ENCODE measurements at regions not wholly inside any gene's neighbourhood (a gene's known extent, or its start where the extent isn't known, plus 50 kb on each side); places are given as distances from the start of the nearest gene placed in this dataset.
"Not testable (repeated sequence)": the region's sequence is repeated elsewhere in the genome, so short reads cannot be mapped to it uniquely, and the experiment has no call there.

DNA sequence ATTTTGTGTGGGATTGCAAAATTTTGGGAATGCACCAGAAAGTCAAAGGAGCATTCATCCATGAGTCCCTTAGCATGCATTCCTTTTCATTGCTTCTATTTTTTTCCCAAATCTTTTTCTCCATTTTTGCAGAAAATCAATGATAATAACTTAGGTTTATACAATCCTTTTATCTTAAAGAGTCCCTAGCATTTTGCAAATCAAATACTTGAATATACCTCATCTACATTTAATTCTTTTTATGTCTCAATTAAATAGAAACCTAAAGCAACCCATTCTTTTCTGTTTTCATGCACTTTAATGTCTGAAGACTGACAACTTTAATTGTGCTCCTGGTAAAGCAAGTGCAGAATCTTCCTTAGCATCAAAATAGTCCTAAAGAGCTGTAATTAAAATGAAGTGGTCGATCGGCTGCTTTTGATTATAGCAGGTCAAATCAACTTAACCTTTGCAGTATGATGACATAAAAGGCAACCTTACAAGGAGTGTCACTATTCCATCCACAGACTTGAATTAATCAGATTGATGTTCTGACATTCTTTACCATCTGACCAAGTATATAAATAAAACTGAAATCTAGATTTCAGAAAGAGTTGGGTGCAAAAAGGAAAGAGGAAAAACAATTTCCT lies 168.4 kb downstream of the ALG10B start:
- no peak for DNase-seq

DNA sequence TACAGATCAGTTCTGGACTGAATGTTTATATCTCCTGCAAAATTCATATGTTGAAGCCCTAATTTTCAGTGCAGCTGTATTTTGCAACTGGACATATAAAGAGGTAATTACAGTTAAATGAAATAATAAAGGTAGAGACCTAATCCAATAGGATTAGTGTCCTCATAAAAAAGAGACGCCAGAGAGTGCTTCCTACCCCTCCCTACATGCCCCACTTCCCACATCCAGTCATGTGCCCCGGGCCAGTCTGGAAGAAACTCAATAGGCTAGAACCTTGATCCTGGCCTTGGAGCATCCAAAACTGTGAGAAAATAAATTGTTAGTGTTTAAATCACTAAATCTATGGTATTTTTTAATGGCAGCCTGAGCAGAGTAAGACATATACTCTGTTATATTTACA lies 172.3 kb downstream of the ALG10B start:
- no peak for DNase-seq

GRCh38 chr12:38490073-38490472 lies 173.5 kb downstream of the ALG10B start:
- DNase-seq, result no peak

DNA sequence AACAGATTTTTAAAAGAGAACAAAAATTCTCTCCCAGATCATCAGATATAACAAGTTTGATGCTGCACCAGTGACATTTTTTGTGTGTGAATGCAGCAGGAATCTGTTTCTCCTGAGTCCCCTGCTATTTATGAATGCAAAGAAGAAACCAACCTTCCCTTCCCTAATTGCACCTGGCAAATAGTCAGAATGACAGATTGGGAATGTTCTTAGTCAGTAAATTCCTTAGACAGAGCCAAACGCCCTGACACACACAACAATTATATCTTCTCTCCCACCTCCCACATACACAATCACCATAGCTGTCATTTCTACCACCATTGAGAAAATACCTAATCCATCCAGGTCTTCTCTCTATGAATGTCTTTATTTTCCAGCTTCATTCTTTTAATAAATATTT lies 174.4 kb downstream of the ALG10B start:
- no peak for DNase-seq

GRCh38 chr12:38501481-38501880 lies 184.9 kb downstream of the ALG10B start:
- DNase-seq, result no peak

DNA sequence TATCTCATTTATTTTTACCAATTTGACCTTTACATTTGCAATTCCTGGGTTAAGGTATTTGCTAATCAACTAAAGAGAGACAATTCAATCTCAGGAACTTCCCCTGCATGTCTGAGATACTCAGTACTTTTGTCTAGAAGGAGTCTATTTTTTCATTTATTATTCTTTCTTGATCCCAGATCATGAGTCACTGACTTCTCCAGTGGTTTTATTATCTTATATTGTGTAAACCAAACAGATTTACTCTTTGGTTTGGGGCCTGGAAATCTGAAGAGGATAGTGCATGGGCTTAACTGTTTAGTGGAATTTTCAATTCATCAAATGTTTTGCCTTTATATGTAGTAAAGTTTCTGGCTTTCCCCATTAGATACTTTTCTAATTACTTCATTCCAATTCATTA lies 185.4 kb downstream of the ALG10B start:
- no peak for DNase-seq

GRCh38 chr12:38502415-38502814 lies 185.8 kb downstream of the ALG10B start:
- no peak for DNase-seq

DNA sequence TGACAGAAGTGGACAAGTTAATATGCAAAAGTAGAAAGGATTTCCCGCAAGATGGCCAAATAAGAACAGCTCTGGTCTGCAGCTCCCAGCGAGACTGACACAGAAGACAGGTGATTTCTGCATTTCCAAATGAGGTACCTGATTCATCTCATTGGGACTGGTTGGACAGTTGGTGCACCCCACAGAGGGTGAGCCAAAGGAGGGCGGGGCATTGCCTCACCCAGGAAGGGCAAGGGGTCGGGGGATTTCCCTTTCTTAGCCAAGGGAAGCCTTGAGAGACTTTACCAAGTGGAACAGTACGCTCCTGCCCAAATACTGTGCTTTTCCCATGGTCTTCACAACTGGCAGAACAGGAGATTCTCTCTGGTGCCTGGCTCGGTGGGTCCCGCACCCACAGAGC lies 191.3 kb downstream of the ALG10B start:
- DNase-seq, result no peak

DNA sequence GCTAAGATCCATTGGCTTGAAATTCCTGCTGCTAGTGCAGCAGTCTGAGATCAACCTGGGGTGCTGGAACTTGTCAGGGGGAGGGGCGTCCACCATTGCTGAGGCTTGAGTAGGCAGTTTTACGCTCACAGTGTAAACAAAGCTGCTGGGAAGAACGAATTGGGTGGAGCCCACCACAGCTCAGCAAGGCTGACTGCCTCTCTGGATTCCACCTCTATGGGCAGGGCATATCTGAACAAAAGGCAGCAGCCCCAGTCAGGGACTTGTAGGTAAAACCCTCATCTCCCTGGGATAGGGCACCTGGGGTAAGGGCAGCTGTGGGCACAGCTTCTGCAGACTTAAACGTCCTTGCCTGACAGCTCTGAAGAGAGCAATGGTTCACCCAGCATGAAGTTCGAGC lies 191.7 kb downstream of the ALG10B start:
- no peak for DNase-seq

DNA sequence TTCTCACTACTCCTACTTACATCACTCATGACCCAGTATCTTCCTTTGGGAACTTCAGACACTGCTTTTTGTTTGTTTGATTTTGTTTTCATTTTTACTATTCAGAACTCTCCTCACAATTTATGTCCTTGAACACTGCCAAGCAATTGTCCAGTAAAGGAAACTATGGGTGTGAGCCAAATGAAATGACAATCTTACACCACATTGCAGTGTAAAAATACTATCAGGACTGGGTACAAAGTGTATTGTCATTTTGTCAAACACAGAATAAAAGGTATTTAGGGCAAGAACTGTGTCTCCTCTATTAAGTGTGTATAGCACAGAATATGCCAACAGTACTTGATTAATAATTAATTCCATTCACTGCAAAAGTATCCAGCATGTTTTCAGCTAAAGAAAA lies 199.3 kb downstream of the ALG10B start:
- DNase-seq, result no peak

DNA sequence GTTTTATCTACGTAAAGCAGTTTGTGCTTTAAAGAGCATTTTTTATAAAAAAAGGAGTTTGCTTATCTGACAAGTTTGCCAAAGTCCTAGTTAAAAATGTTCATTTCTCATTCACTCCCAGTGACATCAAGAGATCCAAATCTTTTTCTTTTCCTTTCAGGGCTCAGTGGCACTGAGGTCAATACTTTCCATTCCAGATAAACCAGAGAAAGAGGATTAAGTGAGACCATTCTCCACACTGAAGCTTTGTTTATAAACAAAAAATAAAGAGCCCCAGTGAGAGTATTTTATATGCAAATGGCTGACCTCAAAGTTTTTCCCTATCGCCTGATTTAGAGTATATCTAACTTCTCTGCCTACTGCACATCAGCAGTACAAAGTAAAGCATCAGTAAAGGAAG lies 199.8 kb downstream of the ALG10B start:
- DNase-seq, result no peak

DNA sequence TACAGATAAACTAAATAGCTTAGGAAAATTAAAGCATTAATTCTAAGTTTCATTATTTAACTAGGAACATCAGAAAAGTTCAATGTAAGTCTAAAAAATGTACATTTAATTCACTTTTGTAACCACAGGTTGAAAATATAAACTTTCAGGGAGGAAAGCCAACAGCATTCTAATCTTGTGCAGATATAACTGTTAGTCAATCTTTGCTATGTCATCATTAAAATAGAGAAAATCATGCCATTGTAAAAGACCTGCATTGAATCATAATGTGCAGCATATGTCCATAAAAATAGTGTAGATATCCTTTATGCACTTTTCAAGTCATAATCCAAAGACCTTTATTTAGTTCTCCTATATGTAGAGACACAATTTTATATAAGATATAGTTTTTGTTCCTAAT lies 207.3 kb downstream of the ALG10B start:
- no peak for DNase-seq

- DNase-seq, result no peak
Measured at GRCh38 chr12:38527631-38528030, 211.1 kb downstream of the ALG10B start.

DNA sequence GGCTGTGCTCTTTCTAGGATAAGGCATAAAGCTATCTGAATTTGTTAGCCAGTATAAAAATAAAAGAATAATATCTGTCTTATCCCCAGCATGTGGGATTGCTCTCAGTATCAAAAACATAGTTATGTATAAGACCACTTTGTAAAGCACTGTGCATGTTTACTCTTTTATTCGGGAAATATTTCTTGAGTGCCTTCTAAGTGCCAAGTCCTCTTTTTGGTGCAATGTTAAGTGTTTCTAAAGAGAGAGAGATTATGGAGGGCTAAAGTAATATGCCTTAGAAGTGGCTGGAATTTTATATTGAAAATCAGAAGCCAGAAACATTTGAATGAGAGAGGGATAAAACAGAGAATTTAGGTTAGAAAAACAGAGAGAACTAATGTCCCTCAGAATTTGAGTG lies 212.0 kb downstream of the ALG10B start:
- DNase-seq, result no peak

GRCh38 chr12:38529281-38529680 lies 212.7 kb downstream of the ALG10B start:
- not testable (repeated sequence) for DNase-seq

GRCh38 chr12:38538319-38538718 lies 221.7 kb downstream of the ALG10B start:
- no peak for DNase-seq

GRCh38 chr12:38540156-38540555 lies 223.6 kb downstream of the ALG10B start:
- no peak for DNase-seq

DNA sequence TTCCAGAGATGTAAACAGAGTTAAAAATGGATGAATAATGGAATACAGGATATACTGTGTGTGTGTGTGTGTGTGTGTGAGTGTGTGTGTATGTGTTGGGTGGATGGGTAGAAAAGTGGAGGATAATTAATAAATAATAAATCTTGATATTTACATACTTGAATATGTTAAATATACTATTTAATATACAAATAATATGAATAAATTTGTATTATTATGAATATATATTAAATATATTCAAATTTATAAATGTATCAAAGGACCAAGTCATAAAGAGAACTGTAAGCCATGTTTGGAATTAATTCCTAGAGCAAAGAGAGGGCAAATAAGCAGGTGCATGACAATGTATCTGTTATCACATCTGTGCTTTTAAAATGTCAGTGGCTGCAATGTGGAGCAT lies 225.3 kb downstream of the ALG10B start:
- no peak for DNase-seq

DNA sequence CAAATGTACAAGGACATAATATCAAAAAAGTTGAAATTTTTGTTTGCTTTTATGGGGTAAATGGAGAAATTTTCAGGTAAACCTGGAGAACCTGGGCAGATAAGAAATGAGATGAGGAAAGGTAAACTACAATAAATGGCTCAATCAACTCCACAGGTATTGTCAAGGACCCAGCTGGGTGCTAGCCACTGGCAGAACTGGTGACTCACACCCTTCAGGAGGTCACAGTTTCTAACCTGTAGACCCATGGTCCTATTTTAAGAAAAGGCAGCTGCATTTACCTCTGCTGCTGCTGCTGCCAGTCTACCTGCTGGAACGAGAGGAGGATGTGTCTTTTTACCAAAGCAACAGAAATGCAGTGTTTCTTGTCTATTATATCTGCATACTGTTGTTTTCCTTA lies 226.6 kb downstream of the ALG10B start:
- no peak for DNase-seq

DNA sequence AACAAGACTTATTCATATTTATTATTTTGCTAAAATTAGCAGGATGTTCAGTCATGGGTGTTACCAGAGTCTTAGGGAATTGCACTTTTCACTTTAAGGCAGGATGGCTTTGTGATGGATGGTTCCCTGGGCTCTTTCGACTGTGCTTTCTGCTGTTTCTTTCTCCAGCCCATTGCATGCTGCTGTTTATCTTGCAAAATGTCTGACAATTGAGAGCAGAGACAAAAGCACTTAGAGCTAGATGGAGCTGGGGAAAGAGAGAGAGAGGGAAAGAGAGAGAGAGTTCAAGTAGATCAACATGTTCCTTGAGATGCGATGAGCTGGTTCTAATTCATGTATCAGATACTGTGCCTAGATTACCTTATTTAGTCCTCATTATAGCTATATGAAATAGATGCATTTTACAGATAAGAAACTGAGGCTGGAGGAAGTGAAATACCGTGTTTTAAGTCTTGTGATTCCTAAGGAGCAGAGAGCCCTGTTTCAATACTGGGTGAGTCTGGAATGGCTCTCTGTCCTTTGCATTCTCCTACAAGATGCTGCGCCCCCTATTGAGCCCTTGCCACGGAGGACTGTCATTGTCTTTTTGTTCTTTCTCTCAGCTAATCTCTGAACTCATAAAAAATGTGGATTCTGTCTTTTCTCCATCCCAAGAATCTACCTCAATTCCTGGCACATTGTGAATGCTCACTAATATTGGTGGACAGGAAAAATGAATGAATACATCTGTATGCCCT lies 227.9 kb downstream of the ALG10B start:
- DNase-seq, result no peak

DNA sequence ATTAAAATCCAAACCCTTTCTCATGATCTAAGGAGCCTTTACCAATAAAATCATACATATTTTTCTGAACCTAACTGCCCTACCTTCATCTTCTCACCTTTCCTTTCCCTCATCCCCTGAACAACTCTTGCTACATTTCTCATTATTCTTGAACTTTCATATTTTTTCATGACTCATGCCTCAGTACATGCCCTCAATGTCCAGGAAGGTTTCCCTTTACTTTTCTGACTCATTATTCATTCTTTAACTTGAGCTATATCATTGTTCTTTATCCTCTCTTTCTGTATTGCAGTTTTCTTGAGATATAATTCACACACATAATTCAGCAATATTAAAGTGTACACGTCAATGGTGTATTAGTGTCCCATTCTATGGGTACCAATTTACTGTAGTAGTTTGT lies 231.0 kb downstream of the ALG10B start:
- DNase-seq, result no peak

DNA sequence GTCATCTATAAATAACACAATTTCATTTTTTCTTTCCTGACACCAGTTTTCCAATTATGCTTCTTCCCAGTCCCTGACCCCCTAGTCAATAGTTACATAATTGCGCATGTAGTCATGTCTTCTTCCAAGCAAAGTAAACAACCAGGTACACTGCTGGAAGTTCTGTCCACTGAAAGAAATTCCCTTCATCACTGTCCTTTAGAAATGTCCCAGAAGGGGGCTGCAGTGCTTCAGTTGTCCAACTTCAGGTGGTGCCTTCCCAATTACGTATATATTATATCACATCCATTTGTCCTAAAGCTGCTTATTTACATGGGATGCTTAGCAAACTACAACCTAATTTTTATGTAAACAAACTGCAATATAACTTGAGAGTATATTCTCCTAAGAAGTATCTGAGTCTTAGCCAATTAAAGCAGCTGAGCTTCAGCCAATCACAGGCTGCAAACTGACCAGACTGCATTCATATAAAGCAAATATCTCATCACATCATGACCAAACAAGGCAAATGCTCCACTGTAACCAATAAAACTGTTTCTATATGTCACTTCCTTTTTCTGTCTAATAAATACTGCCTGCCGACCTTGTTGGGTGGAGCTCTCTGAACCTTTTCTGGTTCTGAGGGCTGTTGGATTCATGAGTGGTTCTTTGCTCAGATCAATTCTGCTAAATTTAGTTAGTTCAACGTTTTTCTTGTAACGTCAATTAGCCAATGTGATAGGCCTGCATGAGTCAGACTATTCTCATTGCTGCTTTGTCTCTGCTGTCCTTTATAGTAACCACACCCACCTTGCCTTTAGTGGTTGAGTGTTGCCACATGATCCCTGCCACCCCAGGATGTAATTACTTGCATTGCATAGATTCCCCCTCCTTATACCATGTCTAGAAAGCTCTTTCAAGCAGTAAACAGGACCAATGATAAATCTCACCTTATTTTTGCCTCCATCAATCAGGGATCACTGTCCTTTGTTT lies 239.3 kb downstream of the ALG10B start:
- DNase-seq, result no peak

GRCh38 chr12:38556647-38557046 lies 240.1 kb downstream of the ALG10B start:
- no peak for DNase-seq

GRCh38 chr12:38585086-38585485 lies 268.5 kb downstream of the ALG10B start:
- DNase-seq, result no peak

Measured in CD4-positive, alpha-beta T cell treated with Interferon gamma for 1 hour (primary cell).